A549 (cell line): ENCODE measurements at regions not wholly inside any gene's neighbourhood (a gene's known extent, or its start where the extent isn't known, plus 50 kb on each side); places are given as distances from the start of the nearest gene placed in this dataset.

Source experiments
- CTCF ChIP-seq: fragments of >200 bp; sonication (Bioruptor Twin); formaldehyde crosslinking; IDR thresholded peaks from 3 replicates; pipeline ENCODE4 v1.5.1; 2016
- EHF ChIP-seq: fragments of 250-450 bp; sonication (Bioruptor Pico); IDR thresholded peaks from 2 replicates; pipeline ENCODE4 v1.5.0; 2020; ENCODE audit warnings: mild to moderate bottlenecking
- ESRRA ChIP-seq: fragments of 150-350 bp; IDR thresholded peaks from 2 replicates; pipeline ENCODE4 v1.6.1; 2014; ENCODE audit warnings: mild to moderate bottlenecking, low read length, borderline replicate concordance
- FOXS1 ChIP-seq: fragments of 250-450 bp; sonication (Bioruptor Pico); IDR thresholded peaks from 2 replicates; pipeline ENCODE4 v1.5.0; 2020; ENCODE audit warnings: mild to moderate bottlenecking, moderate library complexity
- KDM1A ChIP-seq: fragments of 200-600 bp; sonication (generic); IDR thresholded peaks from 2 replicates; pipeline ENCODE4 v1.6.1; 2016; ENCODE audit warnings: low read depth, mild to moderate bottlenecking
- POLR2A ChIP-seq: IDR thresholded peaks from 2 replicates; pipeline ENCODE4 v1.6.1; 2012; ENCODE audit warnings: mild to moderate bottlenecking, low read length
- POLR2AphosphoS2 ChIP-seq: conservative IDR thresholded peaks from 2 replicates; pipeline ENCODE4 v1.6.1; 2012; ENCODE audit warnings: low read length, improper control_type of control experiment, inconsistent platforms
- USF2 ChIP-seq: fragments of 450-650 bp; IDR thresholded peaks from 2 replicates; pipeline ENCODE4 v1.6.1; 2014; ENCODE audit warnings: antibody characterized with exemption
- ZFP36 ChIP-seq: fragments of 450-650 bp; IDR thresholded peaks from 2 replicates; pipeline ENCODE4 v1.6.1; 2014; ENCODE audit warnings: borderline replicate concordance; ENCODE audit not compliant: partially characterized antibody

- TF ChIP-seq FOXS1 (CRISPR knock-in tag) (no peak), ESRRA (no peak), USF2 (no peak), CTCF (no peak), POLR2A (no peak), ZFP36 (no peak), POLR2AphosphoS2 (no peak), EHF (CRISPR knock-in tag) (no peak), KDM1A (no peak)
Measured at GRCh38 chr2:209008636-209009287, 415.1 kb upstream of the MAP2 start.
